ENCODE measurements at regions not wholly inside any gene's neighbourhood (a gene's known extent, or its start where the extent isn't known, plus 50 kb on each side); places are given as distances from the start of the nearest gene placed in this dataset.

DNA sequence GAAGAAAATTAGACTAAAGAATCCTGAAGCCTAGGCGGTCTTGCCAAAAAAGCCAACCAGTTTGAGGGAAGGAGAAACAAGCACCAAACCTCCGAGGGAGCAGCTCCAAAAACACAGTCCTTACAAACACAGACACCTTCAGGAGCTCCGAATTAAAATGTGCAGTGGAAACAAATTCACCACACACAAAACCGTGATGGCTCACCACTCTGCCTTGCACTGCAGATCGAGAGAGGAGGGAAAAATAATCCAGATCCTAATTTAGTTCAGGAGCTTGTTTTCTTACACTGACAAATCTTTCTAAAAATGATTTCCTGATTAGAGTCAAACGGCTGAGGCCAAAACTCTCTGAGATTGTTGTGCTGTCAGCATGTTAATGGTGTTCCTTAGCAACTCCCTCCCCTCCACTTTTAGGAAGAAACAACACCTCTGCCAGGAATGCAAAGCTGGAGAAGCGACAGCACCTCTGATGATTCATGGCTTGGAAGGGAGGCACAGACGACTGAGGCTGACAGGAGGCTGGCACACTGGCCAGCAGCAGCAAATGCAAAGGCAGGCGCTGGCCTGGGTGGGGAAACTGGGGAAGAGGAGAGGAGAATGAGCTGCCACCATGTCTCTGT, 249.4 kb upstream of the KLHL29 start:
- TF ChIP-seq ZNF274 (IDR thresholded peaks at IDR 0.05; ENCODE audit: low read depth, low read length) (no peak), SUZ12 (IDR thresholded peaks at IDR 0.05; ENCODE audit: extremely low read depth, insufficient read depth, insufficient read length) (no peak)
